HPDE6-E6E7 (cell line): ENCODE measurements at regions not wholly inside any gene's neighbourhood (a gene's known extent, or its start where the extent isn't known, plus 50 kb on each side); places are given as distances from the start of the nearest gene placed in this dataset.
"Not testable (repeated sequence)": the region's sequence is repeated elsewhere in the genome, so short reads cannot be mapped to it uniquely, and the experiment has no call there.

Source experiments
- DNase-seq: peaks from one replicate; pipeline ENCODE4 v3.0.0; 2011; ENCODE audit warnings: missing footprints; ENCODE audit errors: extremely low spot score

- DNase-seq = no peak
These were observed 129.8 kb upstream of the COL5A2 start for GRCh38 chr2:189309331-189309730.

GRCh38 chr2:189312211-189312610 is 129.1 kb upstream of the WDR75 start:
- no peak for DNase-seq

GRCh38 chr2:189312643-189313042 is 128.6 kb upstream of the WDR75 start:
- DNase-seq = no peak

- no peak for DNase-seq
These were observed 122.5 kb upstream of the WDR75 start for GRCh38 chr2:189318761-189319160.

GRCh38 chr2:189319424-189319823 is 121.8 kb upstream of the WDR75 start:
- DNase-seq = not testable (repeated sequence)

GRCh38 chr2:189327879-189328847 is 113.1 kb upstream of the WDR75 start:
- no peak for DNase-seq

GRCh38 chr2:189328848-189329245 is 112.4 kb upstream of the WDR75 start:
- DNase-seq = no peak

- DNase-seq = no peak
These were observed 104.8 kb upstream of the WDR75 start for GRCh38 chr2:189336276-189336975.

- no peak for DNase-seq
These were observed 103.6 kb upstream of the WDR75 start for GRCh38 chr2:189337656-189338055.

- DNase-seq = no peak
These were observed 103.2 kb upstream of the WDR75 start for GRCh38 chr2:189338115-189338514.

GRCh38 chr2:189341077-189341476 is 100.2 kb upstream of the WDR75 start:
- DNase-seq = no peak

GRCh38 chr2:189344043-189344442 is 97.2 kb upstream of the WDR75 start:
- DNase-seq = no peak

GRCh38 chr2:189347540-189347939 is 93.7 kb upstream of the WDR75 start:
- peak; percentile 59 for DNase-seq

GRCh38 chr2:189348369-189348768 is 92.9 kb upstream of the WDR75 start:
- DNase-seq = no peak

- no peak for DNase-seq
These were observed 90.6 kb upstream of the WDR75 start for GRCh38 chr2:189350540-189351209.

- not testable (repeated sequence) for DNase-seq
These were observed 89.3 kb upstream of the WDR75 start for GRCh38 chr2:189351933-189352332.

GRCh38 chr2:189357375-189357774 is 83.9 kb upstream of the WDR75 start:
- not testable (repeated sequence) for DNase-seq

GRCh38 chr2:189360861-189361260 is 80.4 kb upstream of the WDR75 start:
- no peak for DNase-seq

- no peak for DNase-seq
These were observed 79.0 kb upstream of the WDR75 start for GRCh38 chr2:189362283-189362682.

GRCh38 chr2:189363559-189363958 is 77.7 kb upstream of the WDR75 start:
- DNase-seq = peak; percentile 47

- no peak for DNase-seq
These were observed 76.7 kb upstream of the WDR75 start for GRCh38 chr2:189364607-189365006.

GRCh38 chr2:189366349-189366748 is 74.9 kb upstream of the WDR75 start:
- no peak for DNase-seq
